ENCODE measurements at regions not wholly inside any gene's neighbourhood (a gene's known extent, or its start where the extent isn't known, plus 50 kb on each side); places are given as distances from the start of the nearest gene placed in this dataset.

DNA sequence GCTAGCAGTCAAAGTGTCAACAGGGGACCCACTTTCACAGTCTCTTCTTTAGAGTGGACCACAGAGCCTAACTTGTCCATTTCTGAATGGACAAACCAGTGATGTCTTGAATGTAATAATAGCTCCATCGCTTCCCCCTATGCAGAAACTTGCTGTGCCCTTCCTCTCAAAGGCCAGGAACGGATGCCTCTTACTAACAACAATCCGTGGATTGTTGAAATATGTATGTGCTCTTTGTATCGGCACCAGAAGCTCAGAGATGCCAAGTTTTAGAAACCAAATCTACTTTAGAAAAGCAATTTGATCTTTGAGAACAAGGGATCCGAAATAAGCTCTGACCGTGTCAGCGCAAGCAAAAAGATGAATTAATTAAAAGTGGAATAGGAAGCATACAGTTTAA, 259.5 kb upstream of the POU2AF2 start:
- peaks cover 3% of the 10 kb centered on the region for H3K9me3 Mint-ChIP-seq
- no peak for DNase-seq (ENCODE audit: low spot score)
- H3K4me3 Mint-ChIP-seq, result no peak overlapping the region
- H3K36me3 Mint-ChIP-seq, result no peaks in the 10 kb centered on the region
- H3K4me1 Mint-ChIP-seq (ENCODE audit: low read depth in 2 of 2), result no peaks in the 10 kb centered on the region
- H3K27ac Mint-ChIP-seq, result no peak overlapping the region
- H3K27me3 Mint-ChIP-seq, result peaks cover 0 to 6% of the 10 kb centered on the region in 2 donors
- no peak for ATAC-seq

DNA sequence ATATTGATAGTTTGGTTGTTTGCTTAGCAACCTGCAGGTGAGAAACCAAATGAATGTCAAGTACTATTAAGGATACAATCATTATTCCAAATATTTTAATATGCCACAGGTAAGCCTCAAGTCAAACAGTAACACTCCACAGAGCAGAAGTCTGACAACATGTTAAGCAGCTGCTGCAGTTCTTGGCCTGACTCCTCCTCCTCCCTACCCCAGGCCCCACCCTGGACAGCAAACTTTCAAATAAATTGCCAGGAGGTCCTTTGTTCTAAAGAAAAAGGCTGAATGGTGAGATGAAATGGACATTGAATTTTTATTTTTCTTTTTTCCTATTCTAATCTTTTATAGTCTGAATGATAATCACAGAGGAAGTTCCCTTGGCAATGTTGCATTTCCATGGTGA, 260.0 kb upstream of the POU2AF2 start:
- Mint-ChIP-seq H3K27me3 (peaks cover 0 to 6% of the 10 kb centered on the region in 2 donors), H3K4me1 (ENCODE audit: low read depth in 2 of 2) (no peaks in the 10 kb centered on the region), H3K4me3 (no peak overlapping the region), H3K27ac (no peak overlapping the region), H3K9me3 (peaks cover 3% of the 10 kb centered on the region), H3K36me3 (no peaks in the 10 kb centered on the region)
- no peak for ATAC-seq
- no peak for DNase-seq (ENCODE audit: low spot score)

DNA sequence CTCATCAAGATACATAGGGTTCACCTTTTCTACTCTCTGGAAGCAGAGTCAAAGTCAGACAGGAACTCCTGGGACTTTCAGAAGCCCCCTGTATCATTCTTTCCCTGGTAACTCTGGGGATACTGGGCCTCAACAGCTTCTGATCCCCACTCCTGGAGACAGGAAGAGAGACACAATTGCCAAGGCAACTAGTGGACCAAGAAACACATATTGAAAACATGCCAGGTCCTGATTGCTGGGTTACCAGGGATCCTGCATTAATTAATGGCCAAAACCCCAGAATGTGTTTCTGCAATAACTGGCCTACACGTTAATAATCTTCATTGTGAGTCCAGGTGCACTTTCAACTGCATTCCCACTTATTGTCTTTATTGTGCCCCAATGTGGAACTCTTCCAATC, 260.8 kb upstream of the POU2AF2 start:
- Mint-ChIP-seq H3K36me3 (peaks cover under 1% of the 10 kb centered on the region), H3K27me3 (peaks cover 0 to 8% of the 10 kb centered on the region in 2 donors), H3K4me3 (no peak overlapping the region), H3K4me1 (ENCODE audit: low read depth in 2 of 2) (no peaks in the 10 kb centered on the region), H3K9me3 (peaks cover 3% of the 10 kb centered on the region), H3K27ac (no peak overlapping the region)
- ATAC-seq (no peak), DNase-seq (ENCODE audit: low spot score) (no peak)

DNA sequence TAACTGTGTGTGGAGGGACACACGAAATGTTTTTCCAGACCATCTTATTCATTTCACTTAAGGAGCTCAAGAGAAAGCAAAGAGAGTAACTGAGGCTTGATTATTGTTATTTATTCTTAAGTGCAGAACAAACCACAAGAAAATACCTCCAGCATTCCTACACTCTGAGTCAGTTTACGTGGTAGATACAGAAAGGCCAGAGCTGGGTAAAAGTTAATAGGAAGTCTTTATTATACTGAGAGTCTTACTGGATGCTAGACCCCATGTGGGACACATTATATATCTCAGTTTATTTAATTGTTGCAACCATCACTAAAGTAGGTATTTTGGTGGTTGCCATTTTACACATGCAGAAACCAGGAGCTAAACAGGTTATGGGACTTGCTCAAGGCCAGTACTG, 261.4 kb upstream of the POU2AF2 start:
- ATAC-seq (no peak), DNase-seq (ENCODE audit: low spot score) (no peak)
- Mint-ChIP-seq H3K9me3 (peaks cover 7% of the 10 kb centered on the region), H3K27me3 (peaks cover 2 to 13% of the 10 kb centered on the region in 2 donors), H3K4me1 (ENCODE audit: low read depth in 2 of 2) (no peaks in the 10 kb centered on the region), H3K27ac (no peak overlapping the region), H3K36me3 (peaks cover 4% of the 10 kb centered on the region), H3K4me3 (no peak overlapping the region)

DNA sequence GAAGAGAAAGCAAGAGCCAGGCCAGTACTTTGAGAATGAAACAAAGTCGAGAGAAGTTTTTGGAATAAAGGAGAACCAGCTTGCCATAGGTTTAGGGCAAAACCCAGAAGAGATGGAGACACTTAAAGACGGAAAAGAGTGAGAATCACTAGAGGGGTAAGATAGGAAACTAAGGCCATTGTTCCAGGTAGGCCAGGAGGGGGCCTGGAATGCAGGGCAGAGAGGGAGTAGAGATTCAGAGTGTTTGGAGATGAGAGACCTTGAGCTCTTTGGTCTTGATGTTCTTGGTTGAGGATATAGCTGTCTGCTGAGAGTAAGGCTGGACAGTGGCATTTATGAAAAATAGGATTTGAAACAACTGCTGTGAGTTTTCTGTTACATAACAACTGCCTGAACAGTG, 263.3 kb upstream of the POU2AF2 start:
- no peak overlapping the region for H3K4me3 Mint-ChIP-seq

DNA sequence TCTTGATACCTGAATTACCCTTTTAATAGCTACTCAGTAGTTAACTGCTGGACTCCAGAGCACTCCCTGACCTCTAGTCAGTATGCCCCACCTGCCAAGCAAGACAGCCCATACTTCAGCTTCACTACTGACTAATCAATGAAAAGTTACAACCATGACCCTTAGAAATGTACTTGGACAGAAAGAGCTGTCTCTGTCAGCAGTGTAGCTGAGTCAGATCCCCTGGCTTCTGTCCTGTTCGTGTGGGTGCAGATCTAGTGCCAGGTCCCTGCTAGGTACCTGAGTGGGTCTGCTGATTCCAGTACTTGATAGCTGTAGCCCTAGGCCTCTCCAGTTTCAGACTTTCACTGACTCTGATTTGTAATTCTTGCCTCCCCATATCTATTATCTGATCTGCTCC, 265.8 kb upstream of the POU2AF2 start:
- H3K27ac Mint-ChIP-seq, result no peak overlapping the region
- no peak for ATAC-seq

More for the DNA sequence above, 263.3 kb upstream of the POU2AF2 start:
- H3K27me3 Mint-ChIP-seq, result peaks cover 2 to 11% of the 10 kb centered on the region in 2 donors
- H3K27ac Mint-ChIP-seq, result no peak overlapping the region
- peaks cover 7% of the 10 kb centered on the region for H3K9me3 Mint-ChIP-seq
- peaks cover 4% of the 10 kb centered on the region for H3K36me3 Mint-ChIP-seq
- ATAC-seq (no peak), DNase-seq (ENCODE audit: low spot score) (no peak)
- H3K4me1 Mint-ChIP-seq (ENCODE audit: low read depth in 2 of 2), result no peaks in the 10 kb centered on the region

DNA sequence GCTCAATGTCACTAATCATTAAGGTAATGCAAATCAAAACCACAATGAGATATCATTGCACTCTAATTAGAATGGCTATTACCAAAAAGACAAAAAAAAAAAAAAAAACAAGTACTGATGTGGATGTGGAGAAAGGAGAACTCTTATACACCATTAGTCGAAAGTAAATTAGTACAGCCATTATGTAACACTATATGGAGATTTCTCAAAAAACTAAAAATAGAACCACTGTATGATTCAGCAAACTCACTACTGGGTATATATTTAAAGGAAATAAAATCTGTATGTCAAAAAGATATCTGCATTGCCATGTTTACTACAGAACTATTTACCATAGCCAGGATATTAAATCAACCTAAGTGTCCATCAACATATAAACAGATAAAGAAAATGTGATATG, 265.4 kb upstream of the ARHGAP20 start:
- no peak overlapping the region for H3K4me3 Mint-ChIP-seq
- DNase-seq (ENCODE audit: low spot score) (no peak), ATAC-seq (no peak)
- peaks cover 5 to 14% of the 10 kb centered on the region in 2 donors for H3K27me3 Mint-ChIP-seq
- peaks cover 4% of the 10 kb centered on the region for H3K9me3 Mint-ChIP-seq
- peaks cover 4% of the 10 kb centered on the region for H3K36me3 Mint-ChIP-seq
- no peak overlapping the region for H3K27ac Mint-ChIP-seq
- H3K4me1 Mint-ChIP-seq (ENCODE audit: low read depth in 2 of 2), result no peaks in the 10 kb centered on the region

More for the DNA sequence above, 265.8 kb upstream of the POU2AF2 start:
- DNase-seq (ENCODE audit: low spot score), result no peak
- Mint-ChIP-seq H3K9me3 (peaks cover 4% of the 10 kb centered on the region), H3K4me3 (no peak overlapping the region), H3K27me3 (peaks cover 2 to 14% of the 10 kb centered on the region in 2 donors), H3K36me3 (peaks cover 4% of the 10 kb centered on the region), H3K4me1 (ENCODE audit: low read depth in 2 of 2) (no peaks in the 10 kb centered on the region)

DNA sequence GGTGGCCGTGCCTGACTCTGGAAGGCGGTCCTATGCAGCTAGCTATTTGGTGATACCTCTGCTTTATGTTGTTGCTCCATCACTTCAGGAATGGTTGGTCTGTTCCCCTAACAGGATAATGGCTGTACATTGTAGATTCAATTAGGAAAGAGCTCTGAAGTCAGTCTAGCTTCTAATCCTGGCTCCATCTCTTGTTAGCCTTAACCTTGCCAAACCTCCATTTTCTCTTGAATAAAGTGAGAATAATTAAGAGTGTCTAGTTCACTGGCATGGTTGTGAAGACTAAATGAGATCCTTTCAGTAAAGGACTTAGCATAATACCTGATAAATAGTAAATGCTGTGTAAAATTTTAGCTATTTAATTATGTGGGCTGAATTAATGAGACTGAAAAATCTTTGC, 262.5 kb upstream of the ARHGAP20 start:
- Mint-ChIP-seq H3K36me3 (peaks cover 4% of the 10 kb centered on the region), H3K27ac (no peak overlapping the region), H3K27me3 (peaks cover 5 to 28% of the 10 kb centered on the region in 2 donors), H3K4me1 (ENCODE audit: low read depth in 2 of 2) (no peaks in the 10 kb centered on the region), H3K4me3 (no peak overlapping the region), H3K9me3 (peaks cover 4% of the 10 kb centered on the region)
- no peak for ATAC-seq
- DNase-seq (ENCODE audit: low spot score), result no peak

DNA sequence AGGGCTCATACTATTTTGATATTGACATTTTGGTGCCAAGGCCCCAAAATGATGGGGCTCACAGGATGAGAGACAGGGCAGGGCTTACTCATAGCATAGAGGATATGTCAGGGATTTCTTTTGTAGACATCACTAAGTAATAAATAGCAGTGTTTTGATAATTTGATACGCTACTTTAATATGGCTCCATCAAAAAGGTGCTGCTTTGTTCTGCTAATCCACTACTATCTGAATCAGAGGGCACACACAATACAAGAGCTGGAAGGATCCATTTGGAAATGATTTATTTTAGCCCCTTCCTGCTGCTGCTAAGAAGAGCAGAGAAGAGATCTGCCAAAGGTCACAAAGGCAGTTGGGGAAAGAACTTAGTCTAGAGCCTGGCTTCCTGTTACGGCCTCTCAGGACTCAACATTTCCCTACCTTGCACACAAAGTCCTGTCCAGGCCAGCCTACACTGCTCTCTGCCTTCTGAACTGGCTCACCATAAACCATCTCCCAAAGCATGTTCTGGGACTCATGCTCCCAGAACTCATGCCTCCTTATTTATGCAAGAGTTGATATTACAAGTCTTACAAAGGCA, 261.3 kb upstream of the ARHGAP20 start:
- Mint-ChIP-seq H3K4me1 (ENCODE audit: low read depth in 2 of 2) (no peaks in the 10 kb centered on the region), H3K4me3 (no peak overlapping the region), H3K27me3 (peaks cover 5 to 35% of the 10 kb centered on the region in 2 donors), H3K27ac (no peak overlapping the region), H3K36me3 (no peaks in the 10 kb centered on the region), H3K9me3 (peaks cover 3% of the 10 kb centered on the region)
- DNase-seq (ENCODE audit: low spot score) (no peak), ATAC-seq (no peak)

DNA sequence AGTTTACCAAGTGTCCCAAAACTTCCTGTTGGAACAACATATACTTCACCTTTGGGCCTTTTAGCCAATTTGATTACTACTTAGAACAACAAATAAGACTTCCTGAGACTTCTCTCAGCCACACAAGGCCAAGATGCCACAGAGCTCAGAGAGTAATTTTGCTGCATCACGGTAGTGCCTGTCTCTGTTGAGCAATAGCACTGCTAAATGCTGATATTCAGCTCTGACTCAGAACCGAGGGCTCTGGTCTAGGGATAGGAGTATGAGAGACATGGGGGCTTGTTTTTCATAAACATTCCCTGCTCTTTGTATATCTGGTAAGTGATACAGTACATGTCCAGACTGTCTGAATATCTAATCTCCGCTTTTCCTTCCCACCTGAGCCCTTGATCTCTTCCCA, 260.4 kb upstream of the ARHGAP20 start:
- Mint-ChIP-seq H3K4me3 (no peak overlapping the region), H3K9me3 (peaks cover 3% of the 10 kb centered on the region), H3K27ac (no peak overlapping the region), H3K4me1 (ENCODE audit: low read depth in 2 of 2) (no peaks in the 10 kb centered on the region), H3K36me3 (no peaks in the 10 kb centered on the region), H3K27me3 (peaks cover 5 to 35% of the 10 kb centered on the region in 2 donors)
- no peak for DNase-seq (ENCODE audit: low spot score)
- no peak for ATAC-seq

DNA sequence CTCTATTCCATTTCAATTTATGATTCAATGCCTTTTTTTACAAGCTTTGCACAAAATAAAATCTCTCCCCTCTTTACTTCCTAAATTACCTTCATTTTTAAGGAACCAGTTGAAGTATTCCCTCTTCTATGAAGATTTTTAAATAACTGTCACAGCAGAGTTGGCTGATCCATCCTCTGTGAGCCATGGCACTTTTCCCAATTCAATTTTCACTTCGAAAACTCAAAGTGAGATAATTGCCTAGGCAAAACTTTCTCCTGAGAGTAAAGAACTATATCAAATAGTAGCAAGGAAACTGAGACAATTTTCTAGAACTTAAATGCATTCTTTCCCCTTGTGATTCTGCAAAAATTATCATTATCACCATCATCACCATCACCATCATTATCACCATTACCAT, 259.9 kb upstream of the ARHGAP20 start:
- H3K4me3 Mint-ChIP-seq, result no peak overlapping the region
- peaks cover 5 to 35% of the 10 kb centered on the region in 2 donors for H3K27me3 Mint-ChIP-seq
- peaks cover 4% of the 10 kb centered on the region for H3K9me3 Mint-ChIP-seq
- no peak for DNase-seq (ENCODE audit: low spot score)
- H3K36me3 Mint-ChIP-seq, result no peaks in the 10 kb centered on the region
- no peak for ATAC-seq
- H3K4me1 Mint-ChIP-seq (ENCODE audit: low read depth in 2 of 2), result no peaks in the 10 kb centered on the region
- H3K27ac Mint-ChIP-seq, result no peak overlapping the region

DNA sequence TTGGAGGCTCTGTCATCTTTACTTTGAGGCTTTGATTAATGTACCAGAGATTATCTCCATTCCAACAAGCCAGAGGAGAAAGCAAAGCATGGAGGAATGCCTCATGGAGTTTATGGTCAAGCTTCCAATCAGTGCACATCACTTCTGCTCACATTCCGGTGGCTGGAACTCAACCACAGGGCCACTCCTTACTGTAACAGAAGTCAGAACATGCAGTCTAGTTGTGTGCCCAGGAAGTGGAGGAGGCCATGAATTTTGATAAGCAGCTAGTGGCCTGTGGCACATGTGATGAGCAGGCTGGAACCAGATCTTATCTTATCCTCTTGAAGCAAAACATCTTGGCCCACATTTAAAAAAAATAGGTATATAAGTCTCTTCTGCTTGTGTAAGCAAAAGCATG, 258.9 kb upstream of the ARHGAP20 start:
- ATAC-seq, result no peak

DNA sequence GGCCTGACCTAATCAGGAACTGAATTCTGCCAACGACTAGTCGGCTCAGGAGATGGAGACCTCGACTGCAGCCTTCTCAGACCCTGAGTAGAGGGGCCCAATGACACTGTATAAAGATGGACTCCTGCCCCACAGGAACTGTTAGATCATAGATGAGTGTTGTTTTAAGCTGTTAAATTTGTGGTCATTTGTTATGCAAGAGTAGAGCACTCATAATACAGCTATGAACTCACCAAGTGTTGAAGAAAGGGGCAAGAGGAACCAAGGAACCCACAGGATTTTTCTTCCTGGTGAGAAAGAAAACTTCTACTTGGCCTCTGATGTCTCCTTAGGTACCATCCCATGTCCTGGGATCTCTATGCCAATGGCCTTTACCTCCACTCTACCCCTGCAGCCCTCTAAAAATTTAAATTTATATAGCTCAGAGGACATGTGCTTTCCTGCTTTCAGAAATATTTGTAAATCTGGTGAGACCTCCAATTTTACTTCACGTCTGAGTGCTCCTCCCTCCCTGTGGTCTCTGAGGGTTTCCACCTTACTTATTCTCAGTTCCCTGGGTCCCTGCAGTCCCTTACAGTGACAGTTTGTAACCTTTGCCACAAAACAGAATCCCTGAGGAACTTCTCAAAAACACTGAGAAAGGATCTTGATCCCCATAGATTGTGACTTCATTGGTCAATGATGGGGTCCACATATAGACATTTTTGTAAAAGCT, 256.3 kb upstream of the ARHGAP20 start:
- Mint-ChIP-seq H3K27ac (no peak overlapping the region), H3K4me3 (no peak overlapping the region), H3K4me1 (ENCODE audit: low read depth in 2 of 2) (no peaks in the 10 kb centered on the region), H3K27me3 (peaks cover 3 to 28% of the 10 kb centered on the region in 2 donors), H3K36me3 (no peaks in the 10 kb centered on the region), H3K9me3 (peaks cover 9% of the 10 kb centered on the region)
- ATAC-seq (peak; percentile 36 to 50), DNase-seq (ENCODE audit: low spot score) (no peak)

More for the DNA sequence above, 258.9 kb upstream of the ARHGAP20 start:
- H3K36me3 Mint-ChIP-seq, result no peaks in the 10 kb centered on the region
- no peak overlapping the region for H3K27ac Mint-ChIP-seq
- peaks cover 5 to 35% of the 10 kb centered on the region in 2 donors for H3K27me3 Mint-ChIP-seq
- DNase-seq (ENCODE audit: low spot score), result no peak
- peaks cover 9% of the 10 kb centered on the region for H3K9me3 Mint-ChIP-seq
- no peak overlapping the region for H3K4me3 Mint-ChIP-seq
- H3K4me1 Mint-ChIP-seq (ENCODE audit: low read depth in 2 of 2), result no peaks in the 10 kb centered on the region

DNA sequence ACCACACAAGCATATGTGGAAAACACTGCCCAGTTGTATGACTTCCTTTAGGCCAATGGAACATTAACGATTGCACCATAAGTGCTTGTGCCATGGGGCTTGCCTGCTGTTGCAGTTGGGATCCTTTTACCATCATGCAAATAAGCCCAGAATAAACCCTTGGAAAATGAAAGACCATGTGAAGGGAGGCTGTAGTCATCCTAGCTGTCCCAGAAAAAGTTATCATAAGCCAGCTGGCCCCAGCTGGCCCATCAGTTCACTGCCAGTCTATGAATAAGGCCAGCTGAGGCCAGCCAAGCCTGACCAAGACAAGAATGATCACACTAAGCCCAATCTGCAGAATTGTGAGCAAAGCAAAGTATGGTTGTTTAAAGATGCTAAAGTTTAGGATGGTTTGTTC, 253.9 kb upstream of the ARHGAP20 start:
- ATAC-seq (no peak), DNase-seq (ENCODE audit: low spot score) (no peak)
- Mint-ChIP-seq H3K36me3 (no peaks in the 10 kb centered on the region), H3K27ac (no peak overlapping the region), H3K4me1 (ENCODE audit: low read depth in 2 of 2) (no peaks in the 10 kb centered on the region), H3K27me3 (peaks cover 7 to 18% of the 10 kb centered on the region in 2 donors), H3K4me3 (no peak overlapping the region), H3K9me3 (peaks cover 9% of the 10 kb centered on the region)

Data from natural killer cell treated with Interleukin-12 subunit alpha and Interleukin-12 subunit beta and Interleukin-15 and Interleukin-18, amount 100 ng/mL, for 72 hours (primary cell).